BLaER1 (cell line): ENCODE measurements at regions not wholly inside any gene's neighbourhood (a gene's known extent, or its start where the extent isn't known, plus 50 kb on each side); places are given as distances from the start of the nearest gene placed in this dataset.
"Not testable (repeated sequence)": the region's sequence is repeated elsewhere in the genome, so short reads cannot be mapped to it uniquely, and the experiment has no call there.

Experiments used
- H3K27ac ChIP-seq: shearing (Covaris generic); formaldehyde crosslinking; 2 replicates; pipeline ENCODE4 v1.8.1; 2022
- H3K27me3 ChIP-seq: shearing (Covaris generic); formaldehyde crosslinking; 2 replicates; pipeline ENCODE4 v1.8.1; 2022
- H3K36me3 ChIP-seq: shearing (Covaris generic); formaldehyde crosslinking; 2 replicates; pipeline ENCODE4 v1.8.1; 2022
- H3K4me1 ChIP-seq: shearing (Covaris generic); formaldehyde crosslinking; 2 replicates; pipeline ENCODE4 v1.8.1; 2022
- H3K4me2 ChIP-seq: shearing (Covaris generic); formaldehyde crosslinking; 2 replicates; pipeline ENCODE4 v1.8.1; 2022
- H3K4me3 ChIP-seq: shearing (Covaris generic); formaldehyde crosslinking; 2 replicates; pipeline ENCODE4 v1.8.1; 2022
- H3K9ac ChIP-seq: shearing (Covaris generic); formaldehyde crosslinking; 2 replicates; pipeline ENCODE4 v1.8.1; 2022
- H3K9me3 ChIP-seq: shearing (Covaris generic); formaldehyde crosslinking; 2 replicates; pipeline ENCODE4 v1.8.1; 2022
- H4K20me1 ChIP-seq: shearing (Covaris generic); formaldehyde crosslinking; 2 replicates; pipeline ENCODE4 v1.8.1; 2022
- Cebpa-rat ChIP-seq: shearing (Covaris generic); IDR thresholded peaks from 2 replicates; pipeline ENCODE4 v1.8.1; 2022

- TF ChIP-seq Cebpa-rat, result no peak
- no peak overlapping the region for H3K4me3 ChIP-seq
Measured at GRCh38 chr5:40359093-40359492, 320.6 kb upstream of the PTGER4 start.

DNA sequence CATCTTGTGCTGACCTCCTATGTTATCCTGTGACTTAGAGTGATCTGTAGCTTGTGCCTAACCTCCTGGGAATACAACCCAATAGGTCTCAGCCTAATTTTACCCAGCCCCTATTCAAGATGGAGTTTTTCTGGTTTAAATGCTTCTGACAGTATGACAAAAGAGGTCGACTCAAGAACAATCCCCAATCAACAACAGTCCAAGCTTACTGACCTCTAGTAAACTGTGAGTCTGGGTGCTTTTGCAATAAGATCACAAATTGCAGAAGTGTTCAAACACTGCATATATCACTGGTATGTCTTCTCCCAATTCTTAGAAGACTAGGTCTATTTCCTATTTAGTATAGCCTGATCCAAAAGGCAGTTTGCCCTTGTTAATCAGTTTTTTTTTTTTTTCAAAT is 323.5 kb upstream of the PTGER4 start:
- no peak for TF ChIP-seq Cebpa-rat
- Histone ChIP-seq H3K4me1 (0 out of 2 replicates have a peak, but pooled peaks cover 7% of the 10 kb centered on the region), H3K4me3 (no peak overlapping the region), H3K27ac (no peak overlapping the region), H3K9me3 (0 out of 2 replicates have a peak, but pooled peaks cover 3% of the 10 kb centered on the region), H3K9ac (no peak overlapping the region), H4K20me1 (no peaks in the 10 kb centered on the region), H3K4me2 (no peak overlapping the region), H3K27me3 (no peaks in the 10 kb centered on the region), H3K36me3 (no peaks in the 10 kb centered on the region)

More at GRCh38 chr5:40359093-40359492, 320.6 kb upstream of the PTGER4 start:
- no peak overlapping the region for H3K9ac ChIP-seq
- 0 out of 2 replicates have a peak, but pooled peaks cover 7% of the 10 kb centered on the region for H3K4me1 ChIP-seq
- 0 out of 2 replicates have a peak, but pooled peaks cover 3% of the 10 kb centered on the region for H3K9me3 ChIP-seq
- H3K36me3 ChIP-seq, result no peaks in the 10 kb centered on the region
- H3K4me2 ChIP-seq, result no peak overlapping the region
- H3K27me3 ChIP-seq, result no peaks in the 10 kb centered on the region
- no peaks in the 10 kb centered on the region for H4K20me1 ChIP-seq
- no peak overlapping the region for H3K27ac ChIP-seq

GRCh38 chr5:40355846-40356245 is 323.9 kb upstream of the PTGER4 start:
- Histone ChIP-seq H3K27ac (no peak overlapping the region), H3K4me1 (0 out of 2 replicates have a peak, but pooled peaks cover 7% of the 10 kb centered on the region), H3K36me3 (no peaks in the 10 kb centered on the region), H3K9ac (no peak overlapping the region), H3K4me3 (no peak overlapping the region), H3K9me3 (0 out of 2 replicates have a peak, but pooled peaks cover 3% of the 10 kb centered on the region), H3K4me2 (no peak overlapping the region), H4K20me1 (no peaks in the 10 kb centered on the region), H3K27me3 (no peaks in the 10 kb centered on the region)
- TF ChIP-seq Cebpa-rat, result no peak

DNA sequence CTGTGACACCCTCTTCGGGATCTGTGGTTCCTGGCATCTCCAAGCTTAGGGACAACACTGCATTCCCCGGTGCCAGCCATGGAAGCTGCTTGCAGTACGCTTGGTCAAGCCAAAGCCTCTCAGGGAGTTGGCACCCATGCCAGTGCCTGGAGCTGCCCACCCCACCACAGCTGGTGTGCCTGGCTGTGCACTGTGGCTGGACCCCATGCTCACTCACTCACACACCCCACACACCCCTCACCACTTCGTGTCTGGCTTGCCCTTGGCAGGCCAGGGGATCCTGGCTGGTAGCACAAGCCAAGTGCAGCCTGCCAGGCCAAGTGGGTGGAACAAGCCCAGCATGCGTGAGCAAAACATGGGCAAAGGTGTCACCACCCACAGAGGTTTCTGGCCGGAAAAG is 324.5 kb upstream of the PTGER4 start:
- Histone ChIP-seq H4K20me1 (no peaks in the 10 kb centered on the region), H3K4me1 (0 out of 2 replicates have a peak, but pooled peaks cover 7% of the 10 kb centered on the region), H3K27me3 (no peaks in the 10 kb centered on the region), H3K36me3 (no peaks in the 10 kb centered on the region), H3K4me2 (no peak overlapping the region), H3K27ac (no peak overlapping the region), H3K9ac (no peak overlapping the region), H3K4me3 (no peak overlapping the region), H3K9me3 (0 out of 2 replicates have a peak, but pooled peaks cover 5% of the 10 kb centered on the region)
- TF ChIP-seq Cebpa-rat, result no peak

- no peak overlapping the region for H3K27ac ChIP-seq
- no peak for TF ChIP-seq Cebpa-rat
Measured at GRCh38 chr5:40354171-40354570, 325.5 kb upstream of the PTGER4 start.

GRCh38 chr5:40353442-40353841 is 326.3 kb upstream of the PTGER4 start:
- TF ChIP-seq Cebpa-rat, result no peak

More at GRCh38 chr5:40354171-40354570, 325.5 kb upstream of the PTGER4 start:
- Histone ChIP-seq H3K4me3 (no peak overlapping the region), H3K9ac (no peak overlapping the region), H4K20me1 (no peaks in the 10 kb centered on the region), H3K9me3 (peaks cover 14% of the 10 kb centered on the region), H3K4me1 (no peaks in the 10 kb centered on the region), H3K27me3 (no peaks in the 10 kb centered on the region), H3K36me3 (no peaks in the 10 kb centered on the region), H3K4me2 (no peak overlapping the region)

DNA sequence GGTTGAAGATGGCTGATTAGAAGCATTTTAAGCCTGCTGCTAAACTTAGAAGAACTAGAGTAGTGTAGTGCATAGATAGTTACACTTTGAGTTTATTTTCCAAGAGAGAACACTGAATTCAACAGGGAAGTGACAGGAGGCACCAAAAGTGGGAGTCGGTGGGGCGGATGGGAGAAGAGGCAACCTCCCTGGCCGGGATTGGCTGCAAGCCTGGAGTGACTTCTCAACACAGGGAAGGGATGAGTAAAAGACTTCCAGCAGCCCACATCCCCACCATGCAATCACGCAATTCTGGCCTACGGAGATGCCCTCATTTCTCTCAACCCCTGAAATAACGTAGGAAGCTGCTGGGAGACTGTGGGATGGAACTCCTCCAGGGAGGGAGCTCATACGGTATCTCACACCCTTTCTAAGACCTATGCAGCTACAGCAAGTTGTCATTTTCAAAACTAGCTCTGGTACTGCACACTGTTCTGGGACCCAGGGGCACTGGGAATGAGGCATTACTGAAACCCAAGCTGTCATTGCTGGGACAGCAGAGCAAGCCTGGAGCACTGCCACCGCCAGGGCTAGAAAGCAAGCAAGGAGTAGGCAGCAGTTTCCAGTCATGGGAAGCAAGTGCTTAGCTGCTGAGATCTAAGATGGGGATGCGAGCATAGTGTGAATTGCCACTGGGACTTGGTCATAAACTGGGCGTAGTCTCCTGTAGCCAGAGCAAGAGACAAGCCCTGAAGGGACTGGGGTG is 331.6 kb upstream of the PTGER4 start:
- Histone ChIP-seq H3K9ac (no peak overlapping the region), H3K36me3 (no peaks in the 10 kb centered on the region), H3K9me3 (peaks cover 23% of the 10 kb centered on the region), H3K4me3 (no peak overlapping the region), H4K20me1 (no peaks in the 10 kb centered on the region), H3K27ac (no peak overlapping the region), H3K4me2 (no peak overlapping the region), H3K27me3 (no peaks in the 10 kb centered on the region), H3K4me1 (no peaks in the 10 kb centered on the region)
- no peak for TF ChIP-seq Cebpa-rat

More at GRCh38 chr5:40353442-40353841, 326.3 kb upstream of the PTGER4 start:
- H3K9me3 ChIP-seq, result peaks cover 21% of the 10 kb centered on the region
- no peaks in the 10 kb centered on the region for H3K4me1 ChIP-seq
- no peak overlapping the region for H3K4me3 ChIP-seq
- H4K20me1 ChIP-seq, result no peaks in the 10 kb centered on the region
- H3K4me2 ChIP-seq, result no peak overlapping the region
- no peaks in the 10 kb centered on the region for H3K36me3 ChIP-seq
- H3K27ac ChIP-seq, result no peak overlapping the region
- no peak overlapping the region for H3K9ac ChIP-seq
- H3K27me3 ChIP-seq, result no peaks in the 10 kb centered on the region

DNA sequence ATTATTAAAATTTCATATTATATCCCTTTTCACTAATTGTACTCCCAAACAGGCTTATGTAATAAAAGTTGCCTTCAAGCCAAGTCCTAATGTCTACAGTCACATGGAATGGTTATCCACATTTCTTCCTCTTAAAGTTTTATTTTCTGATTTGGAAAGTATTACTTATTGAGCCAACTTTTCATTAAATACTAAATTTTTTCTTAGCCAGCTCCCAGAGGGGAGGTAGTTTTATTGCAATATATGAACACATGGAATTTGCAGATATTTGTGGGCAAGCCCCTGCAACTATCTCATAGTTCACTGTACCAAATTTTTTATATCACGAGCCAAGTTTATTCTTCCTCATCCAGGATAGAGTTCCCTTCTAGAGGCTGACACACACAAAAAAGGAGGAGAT is 332.8 kb upstream of the PTGER4 start:
- no peak overlapping the region for H3K4me3 ChIP-seq
- no peaks in the 10 kb centered on the region for H3K4me1 ChIP-seq
- H3K36me3 ChIP-seq, result no peaks in the 10 kb centered on the region
- no peaks in the 10 kb centered on the region for H3K27me3 ChIP-seq
- no peak overlapping the region for H3K27ac ChIP-seq
- peaks cover 23% of the 10 kb centered on the region for H3K9me3 ChIP-seq
- no peak overlapping the region for H3K4me2 ChIP-seq
- TF ChIP-seq Cebpa-rat, result no peak
- H4K20me1 ChIP-seq, result no peaks in the 10 kb centered on the region
- H3K9ac ChIP-seq, result no peak overlapping the region

DNA sequence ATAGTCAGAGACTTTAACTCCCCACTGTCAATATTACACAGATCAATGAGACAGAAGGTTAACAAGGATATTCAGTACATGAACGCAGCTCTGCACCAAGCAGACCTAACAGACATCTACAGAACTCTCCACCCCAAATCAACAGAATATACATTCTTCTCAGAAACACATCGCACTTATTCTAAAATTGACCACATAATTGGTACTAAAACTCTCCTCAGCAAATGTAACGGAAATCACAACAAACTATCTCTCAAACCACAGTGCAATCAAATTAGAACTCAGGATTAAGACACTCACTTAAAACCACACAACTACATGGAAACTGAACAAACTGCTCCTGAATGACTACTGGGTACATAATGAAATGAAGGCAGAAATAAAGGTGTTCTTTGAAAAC is 341.3 kb upstream of the PTGER4 start:
- H3K4me3 ChIP-seq, H3K4me2 ChIP-seq, H3K36me3 ChIP-seq, H3K4me1 ChIP-seq, H4K20me1 ChIP-seq, H3K9me3 ChIP-seq, H3K27me3 ChIP-seq, H3K27ac ChIP-seq, H3K9ac ChIP-seq: not testable (repeated sequence)

GRCh38 chr5:40334242-40334635 is 345.5 kb upstream of the PTGER4 start:
- H3K36me3 ChIP-seq, result no peaks in the 10 kb centered on the region
- H3K4me2 ChIP-seq, result no peak overlapping the region
- no peaks in the 10 kb centered on the region for H3K27me3 ChIP-seq
- no peaks in the 10 kb centered on the region for H3K4me1 ChIP-seq
- H3K9ac ChIP-seq, result no peak overlapping the region
- no peak overlapping the region for H3K4me3 ChIP-seq
- H3K27ac ChIP-seq, result no peak overlapping the region
- H3K9me3 ChIP-seq, result 0 out of 2 replicates have a peak, but pooled peaks cover 4% of the 10 kb centered on the region
- no peaks in the 10 kb centered on the region for H4K20me1 ChIP-seq
- TF ChIP-seq Cebpa-rat, result no peak
